Stomach (tissue), 8 donors: ENCODE measurements at regions not wholly inside any gene's neighbourhood (a gene's known extent, or its start where the extent isn't known, plus 50 kb on each side); places are given as distances from the start of the nearest gene placed in this dataset.

Source experiments
- DNase-seq, 2 donors: peaks; one replicate each; pipeline versions ENCODE4 v3.0.0 to v3.0.0-alpha.2; 2013 to 2019
- H3K27ac ChIP-seq, 5 donors: fragments of 200-600 bp in 4 of 5; sonication (generic) in 4 of 5; one replicate each; pipeline ENCODE4 v1.5.1; 2013 to 2019; ENCODE audit warnings: mild to moderate bottlenecking in 1 of 5, moderate library complexity in 1 of 5
- H3K27me3 ChIP-seq, 3 donors: fragments of 200-600 bp; sonication (generic); one replicate each; pipeline ENCODE4 v1.5.1; 2017 to 2019; ENCODE audit warnings: mixed run types in 1 of 3
- H3K36me3 ChIP-seq, 4 donors: fragments of 200-600 bp; sonication (generic); 1 replicate in 3 of 4; 2 replicates in 1 of 4; pipeline ENCODE4 v1.5.1; 2016 to 2019
- H3K4me1 ChIP-seq, 4 donors: fragments of 200-600 bp; sonication (generic); one replicate each; pipeline ENCODE4 v1.5.1; 2016 to 2019
- H3K4me3 ChIP-seq, 4 donors: fragments of 200-600 bp; sonication (generic) in 3 of 4; one replicate each; pipeline ENCODE4 v1.5.1; 2016 to 2019; ENCODE audit warnings: mild to moderate bottlenecking in 1 of 4
- H3K9me3 ChIP-seq, 4 donors: fragments of 200-600 bp; sonication (generic); one replicate each; pipeline ENCODE4 v1.5.1; 2016 to 2019
- EP300 ChIP-seq: sonication (generic); formaldehyde crosslinking; IDR thresholded peaks from one replicate; pipeline ENCODE4 v1.6.1; 2017; ENCODE audit warnings: antibody characterized with exemption
- POLR2A ChIP-seq, 4 donors: fragments of 450-650 bp; IDR thresholded peaks; one replicate each; pipeline ENCODE4 v1.6.1; 2016; ENCODE audit warnings: antibody characterized with exemption in 4 of 4, control low read depth in 2 of 4, mild to moderate bottlenecking in 1 of 4, moderate library complexity in 1 of 4
- POLR2AphosphoS5 ChIP-seq, 3 donors: sonication (generic); formaldehyde crosslinking; IDR thresholded peaks; one replicate each; pipeline ENCODE4 v1.6.1; 2016; ENCODE audit warnings: antibody characterized with exemption in 3 of 3
- WGBS, 5 donors: extraction: QIAGEN DNeasy Blood & Tissue Kit in 3 of 5; methylation state at CpG; one replicate each; pipeline versions ENCODE4 v1.1.5 to v1.1.7; 2013 to 2018; 5-methylcytosine and 5-hydroxymethylcytosine counted together
- intact Hi-C: fragments of 100-400 bp; cut with DNase I; formaldehyde crosslinking; loops from one replicate; pipeline ENCODE4 v1.15.1; 2023; ENCODE audit warnings: low total_unique reads
- TF ChIP-seq, protein P1 (sequence below), 7 experiments: fragments of 450-650 bp in 4 of 7; fragments of 200-600 bp in 3 of 7; sonication (generic) in 3 of 7; IDR thresholded peaks; one replicate each; pipeline ENCODE4 v1.5.1; 2016 to 2019; ENCODE audit warnings: antibody characterized with exemption in 7 of 7, control low read depth in 2 of 7, mild to moderate bottlenecking in 1 of 7
- donor health status: healthy with polysubstance abuse.
- donor health status: Bipolar disorder and iron deficiency.
- donor health status: healthy.

DNA sequence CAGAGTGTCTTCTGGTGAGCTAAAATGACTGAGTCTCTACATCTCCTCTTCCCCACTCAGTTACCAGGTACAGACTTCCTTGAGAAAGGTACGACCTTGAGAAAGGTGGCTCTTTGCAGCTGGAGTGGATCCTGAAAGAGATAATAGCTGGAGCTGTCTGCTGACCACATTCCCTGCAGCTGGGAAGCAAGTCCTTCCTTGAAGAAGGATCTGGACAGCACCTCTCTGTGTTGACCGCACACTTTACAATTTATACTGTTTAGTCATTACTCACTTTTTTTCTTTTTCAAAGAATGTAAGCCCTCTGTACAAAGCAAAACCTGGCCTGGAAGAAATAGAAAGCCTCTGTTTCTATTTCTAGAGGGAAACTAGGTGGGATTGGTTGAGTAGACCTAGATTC, 148.8 kb downstream of the MACIR start:
- Histone ChIP-seq H3K4me1 (no peaks in the 10 kb centered on the region), H3K9me3 (no peaks in the 10 kb centered on the region), H3K4me3 (no peak overlapping the region), H3K36me3 (no peaks in the 10 kb centered on the region), H3K27ac (no peak overlapping the region), H3K27me3 (no peaks in the 10 kb centered on the region)
- whole genome bisulfite sequencing, 5 donors, result 65 to 80% (median 77%) methylated on average over 2 of the region's 2 CpGs
- TF ChIP-seq POLR2AphosphoS5 (IDR thresholded peaks at IDR 0.05), result no peak
- no peak for TF ChIP-seq POLR2A (IDR thresholded peaks at IDR 0.05)
- TF ChIP-seq, protein P1, sequence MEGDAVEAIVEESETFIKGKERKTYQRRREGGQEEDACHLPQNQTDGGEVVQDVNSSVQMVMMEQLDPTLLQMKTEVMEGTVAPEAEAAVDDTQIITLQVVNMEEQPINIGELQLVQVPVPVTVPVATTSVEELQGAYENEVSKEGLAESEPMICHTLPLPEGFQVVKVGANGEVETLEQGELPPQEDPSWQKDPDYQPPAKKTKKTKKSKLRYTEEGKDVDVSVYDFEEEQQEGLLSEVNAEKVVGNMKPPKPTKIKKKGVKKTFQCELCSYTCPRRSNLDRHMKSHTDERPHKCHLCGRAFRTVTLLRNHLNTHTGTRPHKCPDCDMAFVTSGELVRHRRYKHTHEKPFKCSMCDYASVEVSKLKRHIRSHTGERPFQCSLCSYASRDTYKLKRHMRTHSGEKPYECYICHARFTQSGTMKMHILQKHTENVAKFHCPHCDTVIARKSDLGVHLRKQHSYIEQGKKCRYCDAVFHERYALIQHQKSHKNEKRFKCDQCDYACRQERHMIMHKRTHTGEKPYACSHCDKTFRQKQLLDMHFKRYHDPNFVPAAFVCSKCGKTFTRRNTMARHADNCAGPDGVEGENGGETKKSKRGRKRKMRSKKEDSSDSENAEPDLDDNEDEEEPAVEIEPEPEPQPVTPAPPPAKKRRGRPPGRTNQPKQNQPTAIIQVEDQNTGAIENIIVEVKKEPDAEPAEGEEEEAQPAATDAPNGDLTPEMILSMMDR (IDR thresholded peaks at IDR 0.05), result no peak
- TF ChIP-seq EP300, result no peak
- intact Hi-C loops, result no loop called here
- DNase-seq, result no peak

DNA sequence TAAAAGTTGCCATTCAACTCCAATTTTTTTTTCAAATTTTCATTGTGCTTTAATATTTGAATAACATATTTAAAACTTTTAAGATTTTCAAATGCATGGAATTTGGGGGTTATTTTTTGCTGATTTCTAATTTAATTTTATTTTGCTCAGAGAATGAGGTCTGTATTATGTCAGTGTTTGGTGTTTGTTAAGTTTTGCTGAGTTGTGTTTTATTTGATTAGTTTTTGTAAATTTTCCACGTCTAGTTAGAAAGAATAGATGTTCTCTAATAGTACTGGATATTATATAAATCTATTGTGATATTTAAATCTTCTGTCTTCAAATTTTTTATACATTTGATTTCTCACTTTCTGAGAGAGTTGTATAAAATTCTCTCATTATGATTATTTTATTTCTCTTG, 145.9 kb downstream of the MACIR start:
- intact Hi-C loops, result no loop called here
- 54 to 75% (median 67%) methylated on average over 1 of the region's 1 CpG for WGBS, 5 donors

DNA sequence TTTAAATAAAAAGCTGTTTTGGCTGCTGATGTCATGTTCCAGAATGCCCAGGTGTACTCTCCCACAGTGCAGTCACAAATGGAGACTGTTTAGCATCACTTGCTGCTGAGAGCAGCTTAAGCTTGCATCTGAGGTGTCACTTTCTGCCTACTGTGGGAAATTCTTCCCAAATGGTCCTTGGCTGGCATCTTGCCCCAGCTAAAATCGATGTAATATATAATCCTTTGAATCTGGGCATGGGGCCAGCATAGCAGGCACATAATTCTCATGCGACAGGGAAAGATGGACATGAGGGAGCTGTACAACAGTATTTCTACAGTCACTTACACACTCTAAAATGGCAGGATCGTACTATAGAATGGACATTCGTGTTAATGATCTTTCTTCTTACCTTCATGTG, 144.3 kb downstream of the MACIR start:
- Histone ChIP-seq H3K4me1 (no peaks in the 10 kb centered on the region), H3K4me3 (no peak overlapping the region), H3K27me3 (no peaks in the 10 kb centered on the region), H3K9me3 (no peaks in the 10 kb centered on the region), H3K27ac (no peak overlapping the region), H3K36me3 (no peaks in the 10 kb centered on the region)
- DNase-seq, result peak in 1 of 2 donors; percentile 20
- 51 to 75% (median 61%) methylated on average over 4 of the region's 4 CpGs for WGBS, 5 donors
- intact Hi-C loops, result no loop called here
- TF ChIP-seq EP300 (no peak), POLR2A (IDR thresholded peaks at IDR 0.05) (no peak), POLR2AphosphoS5 (IDR thresholded peaks at IDR 0.05) (no peak)
- TF ChIP-seq, protein P1 (IDR thresholded peaks at IDR 0.05), result no peak

More for the DNA sequence above, 145.9 kb downstream of the MACIR start:
- TF ChIP-seq EP300, result no peak
- TF ChIP-seq POLR2A (IDR thresholded peaks at IDR 0.05), result no peak
- TF ChIP-seq POLR2AphosphoS5 (IDR thresholded peaks at IDR 0.05), result no peak
- TF ChIP-seq, protein P1 (IDR thresholded peaks at IDR 0.05), result no peak
- Histone ChIP-seq H3K27ac (no peak overlapping the region), H3K4me1 (no peaks in the 10 kb centered on the region), H3K9me3 (no peaks in the 10 kb centered on the region), H3K4me3 (no peak overlapping the region), H3K27me3 (no peaks in the 10 kb centered on the region), H3K36me3 (no peaks in the 10 kb centered on the region)
- DNase-seq, result no peak

DNA sequence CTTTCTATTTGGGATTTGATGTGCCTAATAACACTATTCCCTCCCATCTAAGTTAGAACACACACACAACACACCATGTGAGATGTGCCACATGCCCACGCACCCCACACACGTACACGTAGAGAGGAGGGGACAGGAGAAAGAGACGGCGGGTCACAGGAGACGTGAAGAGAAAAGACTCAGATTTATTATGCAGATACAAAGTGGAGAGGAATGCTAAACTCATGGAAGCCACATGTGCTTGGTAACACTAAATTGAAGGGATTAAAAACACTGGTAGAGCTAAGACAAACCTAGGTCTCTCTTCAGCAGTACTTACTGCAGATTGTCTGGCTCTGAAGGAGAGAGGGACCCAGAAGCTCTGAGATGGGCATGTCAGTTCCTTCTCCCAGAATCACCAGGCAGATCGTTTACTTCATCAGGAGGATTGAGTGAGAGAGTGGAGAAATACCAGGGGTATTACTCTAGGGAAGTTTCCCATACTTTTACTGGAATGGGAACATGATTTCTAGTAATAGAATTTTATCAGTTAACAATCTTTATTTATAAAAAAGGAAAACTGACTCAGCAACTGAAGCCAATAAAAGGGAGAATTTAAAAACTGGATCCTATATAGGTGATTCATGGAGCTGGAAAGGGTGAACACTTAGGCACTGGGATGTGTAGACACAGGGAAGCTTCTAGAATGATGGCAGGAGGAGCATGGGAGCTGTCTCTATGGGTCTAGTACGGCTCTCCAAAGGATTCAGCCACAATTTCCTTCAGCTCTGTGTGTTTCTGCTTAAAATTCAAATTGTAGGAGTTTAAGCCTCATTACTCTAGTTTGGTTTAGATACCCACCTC, 139.4 kb downstream of the MACIR start:
- WGBS, 5 donors, result 83 to 89% (median 85%) methylated on average over 8 of the region's 8 CpGs

More for the DNA sequence above, 139.4 kb downstream of the MACIR start:
- Histone ChIP-seq H3K9me3 (no peaks in the 10 kb centered on the region), H3K4me1 (no peaks in the 10 kb centered on the region), H3K27me3 (no peaks in the 10 kb centered on the region), H3K4me3 (no peak overlapping the region), H3K27ac (no peak overlapping the region), H3K36me3 (no peaks in the 10 kb centered on the region)
- DNase-seq, result no peak
- TF ChIP-seq POLR2A (IDR thresholded peaks at IDR 0.05), result no peak
- TF ChIP-seq, protein P1 (IDR thresholded peaks at IDR 0.05), result no peak
- TF ChIP-seq POLR2AphosphoS5 (IDR thresholded peaks at IDR 0.05), result no peak
- no peak for TF ChIP-seq EP300
- intact Hi-C loops, result no loop called here
